ENCODE measurements at regions not wholly inside any gene's neighbourhood (a gene's known extent, or its start where the extent isn't known, plus 50 kb on each side); places are given as distances from the start of the nearest gene placed in this dataset.

- TF ChIP-seq NFXL1 (IDR thresholded peaks at IDR 0.05; ENCODE audit: borderline replicate concordance) (no peak), JUND (IDR thresholded peaks at IDR 0.05; ENCODE audit: low read depth, low read length) (no peak), CTCF (IDR thresholded peaks at IDR 0.05 in 2 of 3, conservative IDR thresholded peaks at IDR 0.05 in 1 of 3; ENCODE audit: control insufficient read depth in 2 of 3, extremely low read depth in 1 of 3, insufficient read depth in 1 of 3, low read depth in 3 of 3, low read length in 3 of 3) (no peak), SUZ12 (IDR thresholded peaks at IDR 0.05; ENCODE audit: unreplicated experiment) (no peak), SP1 (IDR thresholded peaks at IDR 0.05; ENCODE audit: low read depth, low read length) (no peak), SRF (IDR thresholded peaks at IDR 0.05; ENCODE audit: low read depth in 2 of 2, low read length in 2 of 2) (no peak), ATF7 (IDR thresholded peaks at IDR 0.05; ENCODE audit: low read depth) (no peak), IRF3 (IDR thresholded peaks at IDR 0.05) (no peak), POLR2AphosphoS5 (IDR thresholded peaks at IDR 0.05; ENCODE audit: low read length) (no peak), MEF2A (IDR thresholded peaks at IDR 0.05; ENCODE audit: insufficient read depth, low read depth, low read length) (no peak), ZNF592 (IDR thresholded peaks at IDR 0.05) (no peak)
Observed at GRCh38 chr3:174362556-174362955, 496.6 kb upstream of the NAALADL2 start.
